ENCODE measurements at regions not wholly inside any gene's neighbourhood (a gene's known extent, or its start where the extent isn't known, plus 50 kb on each side); places are given as distances from the start of the nearest gene placed in this dataset.

DNA sequence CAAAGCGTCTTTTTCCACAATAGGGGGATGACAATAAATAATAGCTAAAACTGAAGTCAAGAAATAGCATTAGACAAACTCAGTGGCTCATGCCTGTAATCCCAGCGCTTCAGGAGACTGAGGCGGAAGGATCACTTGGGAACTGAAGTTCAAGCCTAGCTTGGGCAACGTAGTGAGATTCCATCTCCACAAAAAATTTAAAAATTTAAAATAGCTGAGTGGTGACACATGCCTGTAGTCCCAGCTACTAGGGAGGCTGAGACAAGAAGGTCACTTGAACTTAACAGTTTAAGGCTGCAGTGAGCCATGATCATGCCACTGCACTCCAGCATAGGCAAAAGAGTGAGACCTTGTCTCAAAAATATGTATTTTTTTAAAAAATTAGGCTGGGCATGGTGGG lies 107.9 kb downstream of the AKR1D1 start:
- no peak for DNase-seq (ENCODE audit: low spot score)
- no peak overlapping the region for H3K4me3 Mint-ChIP-seq (ENCODE audit: unreplicated experiment)
- peaks cover 2% of the 10 kb centered on the region for H3K27me3 Mint-ChIP-seq (ENCODE audit: unreplicated experiment)
- H3K9me3 Mint-ChIP-seq (ENCODE audit: unreplicated experiment): peaks cover 4% of the 10 kb centered on the region
- no peak overlapping the region for H3K27ac Mint-ChIP-seq (ENCODE audit: unreplicated experiment)
- no peaks in the 10 kb centered on the region for H3K4me1 Mint-ChIP-seq (ENCODE audit: unreplicated experiment)
- peaks cover 7% of the 10 kb centered on the region for H3K36me3 Mint-ChIP-seq (ENCODE audit: low read depth, unreplicated experiment)
- TF ChIP-seq, protein P1, sequence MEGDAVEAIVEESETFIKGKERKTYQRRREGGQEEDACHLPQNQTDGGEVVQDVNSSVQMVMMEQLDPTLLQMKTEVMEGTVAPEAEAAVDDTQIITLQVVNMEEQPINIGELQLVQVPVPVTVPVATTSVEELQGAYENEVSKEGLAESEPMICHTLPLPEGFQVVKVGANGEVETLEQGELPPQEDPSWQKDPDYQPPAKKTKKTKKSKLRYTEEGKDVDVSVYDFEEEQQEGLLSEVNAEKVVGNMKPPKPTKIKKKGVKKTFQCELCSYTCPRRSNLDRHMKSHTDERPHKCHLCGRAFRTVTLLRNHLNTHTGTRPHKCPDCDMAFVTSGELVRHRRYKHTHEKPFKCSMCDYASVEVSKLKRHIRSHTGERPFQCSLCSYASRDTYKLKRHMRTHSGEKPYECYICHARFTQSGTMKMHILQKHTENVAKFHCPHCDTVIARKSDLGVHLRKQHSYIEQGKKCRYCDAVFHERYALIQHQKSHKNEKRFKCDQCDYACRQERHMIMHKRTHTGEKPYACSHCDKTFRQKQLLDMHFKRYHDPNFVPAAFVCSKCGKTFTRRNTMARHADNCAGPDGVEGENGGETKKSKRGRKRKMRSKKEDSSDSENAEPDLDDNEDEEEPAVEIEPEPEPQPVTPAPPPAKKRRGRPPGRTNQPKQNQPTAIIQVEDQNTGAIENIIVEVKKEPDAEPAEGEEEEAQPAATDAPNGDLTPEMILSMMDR (IDR thresholded peaks at IDR 0.05; ENCODE audit: unreplicated experiment): no peak

DNA sequence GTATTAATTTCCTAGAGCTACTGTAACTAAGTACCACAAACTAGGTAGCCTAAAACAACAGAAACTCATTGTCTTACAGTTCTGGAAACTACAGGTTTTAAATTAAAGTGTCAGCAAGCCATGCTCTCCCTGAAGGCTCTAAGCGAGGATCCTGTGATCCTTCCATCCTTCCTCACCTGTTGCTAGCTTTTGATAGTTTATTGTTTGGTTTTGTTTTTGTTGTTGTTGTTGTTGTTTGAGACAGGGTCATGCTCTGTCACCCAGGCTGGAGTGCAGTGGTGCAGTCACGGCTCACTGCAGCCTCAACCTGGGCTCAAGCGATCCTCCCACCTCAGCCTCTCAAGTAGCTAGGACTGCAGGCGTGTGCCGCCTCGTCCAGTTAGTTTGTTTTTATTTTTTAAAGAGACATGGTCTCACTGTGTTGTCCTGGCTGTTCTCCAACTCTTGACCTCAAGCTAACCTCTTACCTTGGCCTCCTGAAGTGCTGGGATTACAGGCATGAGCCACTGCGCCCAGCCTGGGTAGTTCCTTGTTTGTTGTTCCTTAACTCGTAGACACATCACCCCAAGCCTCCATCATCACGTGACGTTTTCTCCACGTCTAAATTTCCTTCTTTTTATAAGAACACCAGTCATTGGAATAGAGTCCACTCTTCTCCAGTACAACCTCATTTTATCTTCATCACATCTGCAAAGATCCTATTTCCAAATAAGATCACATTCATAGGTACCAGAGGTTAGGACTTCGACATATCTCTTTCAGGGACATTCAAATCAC lies 109.1 kb downstream of the AKR1D1 start:
- Mint-ChIP-seq H3K27me3 (ENCODE audit: unreplicated experiment) (peaks cover 2% of the 10 kb centered on the region), H3K4me3 (ENCODE audit: unreplicated experiment) (no peak overlapping the region), H3K4me1 (ENCODE audit: unreplicated experiment) (no peaks in the 10 kb centered on the region), H3K27ac (ENCODE audit: unreplicated experiment) (no peak overlapping the region), H3K9me3 (ENCODE audit: unreplicated experiment) (peaks cover 4% of the 10 kb centered on the region), H3K36me3 (ENCODE audit: low read depth, unreplicated experiment) (peaks cover 7% of the 10 kb centered on the region)
- TF ChIP-seq, protein P1 (IDR thresholded peaks at IDR 0.05; ENCODE audit: unreplicated experiment): no peak
- no peak for DNase-seq (ENCODE audit: low spot score)

DNA sequence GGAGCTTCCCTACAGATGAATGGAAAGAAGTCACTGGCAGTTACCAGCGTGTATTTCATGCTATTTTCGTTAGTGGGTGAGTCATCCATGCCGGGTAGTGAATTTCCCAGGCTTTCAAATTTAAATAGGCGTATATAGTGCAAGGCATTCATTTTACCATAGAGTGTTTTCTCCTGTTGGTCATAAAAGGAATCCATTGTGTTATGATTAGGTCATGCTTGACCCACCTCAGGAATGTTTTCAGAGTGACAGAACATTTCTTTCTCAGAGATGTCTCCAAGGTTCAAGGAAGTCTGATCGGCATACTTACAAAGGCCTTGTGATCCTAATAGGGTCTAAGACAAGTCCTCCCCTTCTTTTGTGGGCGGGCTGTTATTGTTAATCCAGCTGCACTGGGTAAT lies 110.7 kb downstream of the AKR1D1 start:
- Mint-ChIP-seq H3K4me1 (ENCODE audit: unreplicated experiment) (no peaks in the 10 kb centered on the region), H3K27ac (ENCODE audit: unreplicated experiment) (no peak overlapping the region), H3K4me3 (ENCODE audit: unreplicated experiment) (no peak overlapping the region), H3K27me3 (ENCODE audit: unreplicated experiment) (peaks cover 2% of the 10 kb centered on the region), H3K9me3 (ENCODE audit: unreplicated experiment) (peaks cover 4% of the 10 kb centered on the region), H3K36me3 (ENCODE audit: low read depth, unreplicated experiment) (peaks cover 9% of the 10 kb centered on the region)
- no peak for DNase-seq (ENCODE audit: low spot score)
- TF ChIP-seq, protein P1 (IDR thresholded peaks at IDR 0.05; ENCODE audit: unreplicated experiment): no peak

DNA sequence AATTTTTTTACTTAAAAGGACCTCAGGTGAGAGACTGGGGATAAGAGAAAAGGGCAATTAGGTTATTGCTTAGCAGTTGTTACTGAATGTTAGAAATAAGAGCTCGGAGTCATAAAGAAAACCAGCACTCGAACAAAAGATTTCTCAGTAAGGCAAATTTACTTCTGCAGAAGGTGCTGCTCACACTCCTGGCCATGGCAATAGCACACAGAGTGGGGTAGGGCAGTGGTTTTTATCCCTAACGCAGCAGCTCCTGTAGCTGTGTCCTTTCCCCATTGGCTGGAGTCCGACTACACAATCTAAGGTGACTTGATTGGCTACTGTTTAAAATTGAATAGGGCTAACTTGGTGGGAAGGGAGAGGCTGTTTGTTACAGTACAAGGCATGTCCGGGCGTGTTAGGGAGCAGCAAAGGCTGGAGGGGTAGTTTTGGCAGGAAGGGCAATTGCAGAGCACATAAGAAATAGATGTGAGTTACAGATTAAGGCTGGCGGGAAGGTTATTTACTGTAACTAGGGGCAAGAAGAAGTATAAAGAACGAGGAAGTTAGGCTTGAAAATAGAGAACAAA lies 112.1 kb downstream of the AKR1D1 start:
- DNase-seq (ENCODE audit: low spot score): no peak
- TF ChIP-seq, protein P1 (IDR thresholded peaks at IDR 0.05; ENCODE audit: unreplicated experiment): no peak
- Mint-ChIP-seq H3K36me3 (ENCODE audit: low read depth, unreplicated experiment) (peaks cover 11% of the 10 kb centered on the region), H3K4me1 (ENCODE audit: unreplicated experiment) (no peaks in the 10 kb centered on the region), H3K27me3 (ENCODE audit: unreplicated experiment) (peaks cover 3% of the 10 kb centered on the region), H3K9me3 (ENCODE audit: unreplicated experiment) (no peaks in the 10 kb centered on the region), H3K27ac (ENCODE audit: unreplicated experiment) (no peak overlapping the region), H3K4me3 (ENCODE audit: unreplicated experiment) (no peak overlapping the region)

DNA sequence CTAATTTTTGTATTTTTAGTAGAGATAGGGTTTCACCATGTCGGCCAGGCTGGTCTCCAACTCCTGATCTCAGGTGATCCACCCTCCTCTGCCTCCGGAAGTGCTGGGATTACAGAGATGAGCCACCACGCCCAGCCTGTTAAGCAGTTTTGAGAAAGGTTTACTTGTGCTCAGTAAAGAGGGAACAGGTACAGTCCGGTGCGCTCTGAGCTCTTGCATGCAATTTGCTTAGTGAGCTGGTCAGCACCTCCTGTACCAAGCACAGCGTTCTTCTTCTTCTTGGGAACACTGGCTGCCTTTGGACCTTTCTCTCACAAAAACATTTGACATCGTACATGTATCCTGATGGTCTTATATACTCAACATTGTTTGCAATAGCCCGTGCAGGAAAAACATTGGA lies 118.3 kb downstream of the AKR1D1 start:
- TF ChIP-seq, protein P1 (IDR thresholded peaks at IDR 0.05; ENCODE audit: unreplicated experiment): no peak
- no peak overlapping the region for H3K4me3 Mint-ChIP-seq (ENCODE audit: unreplicated experiment)
- H3K27ac Mint-ChIP-seq (ENCODE audit: unreplicated experiment): no peak overlapping the region
- no peak for DNase-seq (ENCODE audit: low spot score)
- H3K36me3 Mint-ChIP-seq (ENCODE audit: low read depth, unreplicated experiment): peaks cover 4% of the 10 kb centered on the region
- H3K4me1 Mint-ChIP-seq (ENCODE audit: unreplicated experiment): no peaks in the 10 kb centered on the region
- peaks cover 3% of the 10 kb centered on the region for H3K27me3 Mint-ChIP-seq (ENCODE audit: unreplicated experiment)
- no peaks in the 10 kb centered on the region for H3K9me3 Mint-ChIP-seq (ENCODE audit: unreplicated experiment)
